Thymus (tissue), 11 donors: ENCODE measurements at regions not wholly inside any gene's neighbourhood (a gene's known extent, or its start where the extent isn't known, plus 50 kb on each side); places are given as distances from the start of the nearest gene placed in this dataset.
A peak's percentile ranks its signal among the peaks of the same experiment; 100 is the strongest.
"Not testable (repeated sequence)": the region's sequence is repeated elsewhere in the genome, so short reads cannot be mapped to it uniquely, and the experiment has no call there.

Experiments used
- DNase-seq, 9 donors: peaks; one replicate each; pipeline ENCODE4 v3.0.0-alpha.2; 2013; ENCODE audit warnings: low spot score in 9 of 9, low read depth in 6 of 9, missing footprints in 1 of 9
- H3K27ac ChIP-seq, 2 donors: one replicate each; pipeline ENCODE4 v1.5.1; 2013; ENCODE audit warnings: control low read depth in 1 of 2, low read depth in 1 of 2, low read length in 1 of 2, mild to moderate bottlenecking in 1 of 2, moderate library complexity in 1 of 2
- H3K27me3 ChIP-seq, 2 donors: one replicate each; pipeline ENCODE4 v1.5.1; 2013; ENCODE audit warnings: low read length in 1 of 2; ENCODE audit not compliant: control insufficient read depth in 2 of 2, insufficient read depth in 1 of 2
- H3K36me3 ChIP-seq, 2 donors: one replicate each; pipeline ENCODE4 v1.5.1; 2013; ENCODE audit warnings: low read length in 1 of 2, mild to moderate bottlenecking in 1 of 2, moderate library complexity in 1 of 2; ENCODE audit not compliant: control insufficient read depth in 2 of 2, insufficient read depth in 2 of 2
- H3K4me1 ChIP-seq, 2 donors: one replicate each; pipeline ENCODE4 v1.5.1; 2013; ENCODE audit warnings: low read length in 2 of 2; ENCODE audit not compliant: control insufficient read depth in 2 of 2, insufficient read depth in 2 of 2
- H3K4me3 ChIP-seq, 2 donors: one replicate each; pipeline ENCODE4 v1.5.1; 2013; ENCODE audit warnings: low read length in 2 of 2, control low read depth in 1 of 2, mild to moderate bottlenecking in 1 of 2
- H3K9me3 ChIP-seq, 2 donors: one replicate each; pipeline ENCODE4 v1.5.1; 2013; ENCODE audit warnings: low read length in 1 of 2, mild to moderate bottlenecking in 1 of 2; ENCODE audit not compliant: control insufficient read depth in 2 of 2, insufficient read depth in 1 of 2
- WGBS: extraction: QIAGEN DNeasy Blood & Tissue Kit; methylation state at CpG from one replicate; pipeline ENCODE4 v1.1.7; 2013; 5-methylcytosine and 5-hydroxymethylcytosine counted together
- donor health status: healthy.

DNA sequence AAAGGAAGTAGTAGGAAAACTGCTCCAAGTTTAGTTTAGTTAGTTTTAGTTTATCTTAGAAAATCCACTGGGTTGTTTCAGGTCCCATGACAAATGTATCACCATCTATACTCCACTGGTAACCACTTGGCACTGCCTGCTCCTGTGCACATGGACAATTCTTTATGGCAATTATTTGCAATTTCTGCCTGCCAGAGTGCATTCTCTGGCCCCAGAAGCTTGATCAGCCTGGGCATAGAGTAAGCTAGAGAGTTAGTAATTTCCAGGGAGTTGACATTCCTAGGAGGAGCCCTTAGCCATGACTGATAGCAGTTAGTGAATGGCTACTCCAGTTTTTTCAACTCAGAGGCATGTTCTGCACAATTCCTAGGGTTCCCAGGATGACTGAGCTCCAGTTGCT is 203.2 kb upstream of the FGF13 start:
- no peak for DNase-seq
- Histone ChIP-seq H3K27me3 (no peaks in the 10 kb centered on the region), H3K4me1 (no peaks in the 10 kb centered on the region), H3K9me3 (no peaks in the 10 kb centered on the region), H3K4me3 (no peak overlapping the region), H3K27ac (no peak overlapping the region), H3K36me3 (no peaks in the 10 kb centered on the region)

GRCh38 chrX:138908577-138908976 is 197.1 kb upstream of the FGF13 start:
- no peak overlapping the region for H3K4me3 ChIP-seq
- H3K27me3 ChIP-seq, result no peaks in the 10 kb centered on the region
- no peaks in the 10 kb centered on the region for H3K36me3 ChIP-seq
- no peaks in the 10 kb centered on the region for H3K4me1 ChIP-seq
- DNase-seq, result no peak
- WGBS, result 97% methylated on average over 2 of the region's 2 CpGs
- H3K9me3 ChIP-seq, result no peaks in the 10 kb centered on the region
- H3K27ac ChIP-seq, result no peak overlapping the region

DNA sequence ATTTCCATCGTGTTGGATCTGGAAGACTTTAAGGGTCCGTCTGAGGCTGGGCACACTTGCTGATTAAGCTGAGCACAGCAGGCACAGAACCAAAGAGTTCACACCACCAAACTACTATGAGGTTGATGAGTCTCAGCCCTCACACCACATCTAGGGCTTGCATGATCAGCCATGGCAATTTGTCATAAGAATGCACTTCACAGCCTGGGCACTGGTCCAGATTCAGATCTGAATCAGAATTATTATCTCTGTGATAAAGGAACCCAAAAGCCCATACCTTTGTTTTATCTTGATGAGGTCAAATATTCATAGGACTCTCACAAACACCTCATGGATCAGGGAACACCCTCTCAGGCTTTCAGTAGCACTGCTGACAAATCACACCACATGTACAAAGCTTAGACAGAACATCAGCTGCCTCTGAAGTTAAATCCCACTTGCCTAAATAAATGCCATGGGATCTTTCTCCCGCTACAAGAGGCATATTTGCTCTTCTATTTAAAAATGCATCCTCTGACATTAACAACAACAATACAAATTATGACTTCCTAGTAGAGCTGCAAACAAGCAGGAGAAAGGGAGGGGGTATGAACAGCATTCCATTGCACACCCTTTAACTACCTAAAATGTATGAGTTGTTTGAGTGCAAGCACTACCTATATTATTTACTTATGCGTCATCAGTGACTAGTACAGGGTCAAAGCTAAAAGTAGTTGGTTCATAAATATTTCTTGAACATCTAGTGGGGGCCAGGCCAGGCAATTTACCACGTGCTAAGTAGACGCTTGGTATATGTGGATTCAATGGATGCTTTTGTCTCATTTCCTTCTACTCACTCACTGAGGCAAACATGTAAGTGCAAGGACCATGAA is 186.3 kb upstream of the FGF13 start:
- H3K4me3 ChIP-seq, result no peak overlapping the region
- H3K27me3 ChIP-seq, result no peaks in the 10 kb centered on the region
- DNase-seq, result no peak
- 87% methylated on average over 6 of the region's 6 CpGs for WGBS
- no peaks in the 10 kb centered on the region for H3K9me3 ChIP-seq
- H3K27ac ChIP-seq, result no peak overlapping the region
- no peaks in the 10 kb centered on the region for H3K4me1 ChIP-seq
- no peaks in the 10 kb centered on the region for H3K36me3 ChIP-seq

DNA sequence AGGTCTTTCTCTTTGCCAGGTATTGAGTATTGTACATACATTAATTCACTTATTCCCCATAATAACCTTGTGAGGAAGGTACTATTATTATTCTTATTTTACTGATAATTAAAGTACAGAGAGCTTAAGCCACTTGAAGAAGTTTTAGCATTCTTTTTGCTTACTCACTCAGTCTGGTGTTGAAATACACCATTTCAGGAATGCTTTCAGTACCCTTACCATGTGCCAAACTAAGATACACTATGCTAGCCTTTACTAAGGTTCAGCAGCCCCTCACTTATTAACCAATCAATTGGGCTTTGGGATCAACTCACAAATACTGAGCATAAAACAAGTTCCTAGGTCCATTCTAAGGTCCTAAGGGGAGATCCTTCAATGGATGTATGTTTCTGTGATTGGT is 179.0 kb upstream of the FGF13 start:
- Histone ChIP-seq H3K9me3 (no peaks in the 10 kb centered on the region), H3K36me3 (no peaks in the 10 kb centered on the region), H3K4me3 (no peak overlapping the region), H3K27ac (no peak overlapping the region), H3K27me3 (no peaks in the 10 kb centered on the region), H3K4me1 (no peaks in the 10 kb centered on the region)
- DNase-seq, result no peak

DNA sequence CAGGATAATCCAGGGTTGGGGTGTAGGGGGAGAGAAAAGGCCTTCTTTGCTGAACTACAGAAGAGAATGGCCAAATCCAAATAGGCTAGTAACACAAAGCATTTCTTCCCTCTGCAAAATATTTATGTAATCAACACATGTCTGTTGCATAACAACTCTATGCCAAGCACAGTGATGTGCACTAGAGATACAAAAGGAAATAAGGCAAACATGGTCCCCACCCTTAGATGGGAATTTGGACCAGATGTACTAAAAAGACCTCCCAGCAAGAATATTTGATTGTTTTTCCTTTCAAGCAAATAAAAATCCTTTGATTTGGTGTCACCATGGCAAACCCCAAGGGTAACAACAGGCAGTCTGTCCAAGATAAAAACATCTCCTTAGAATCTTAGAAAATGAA is 177.6 kb upstream of the FGF13 start:
- Histone ChIP-seq H3K4me3 (no peak overlapping the region), H3K27me3 (no peaks in the 10 kb centered on the region)

DNA sequence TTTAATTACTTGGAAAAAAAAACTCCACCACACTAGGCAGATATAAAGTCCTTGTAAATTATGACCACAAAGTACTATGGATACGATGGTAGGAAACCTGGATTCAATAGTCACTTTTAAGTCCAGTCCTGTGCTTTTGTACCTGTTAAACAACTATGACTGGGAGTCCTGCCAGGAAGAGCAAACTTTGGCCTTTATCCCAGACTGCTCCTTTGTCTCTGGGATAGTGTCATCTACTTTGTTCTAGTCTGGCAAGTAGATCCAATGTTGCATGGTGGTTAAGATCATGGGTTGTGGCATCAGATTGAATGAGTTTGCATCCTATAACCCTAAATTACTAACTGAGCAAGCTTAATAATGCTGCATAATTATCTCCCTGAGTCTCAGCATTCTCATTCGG is 175.3 kb upstream of the FGF13 start:
- WGBS, result 86% methylated on average over 2 of the region's 2 CpGs
- H3K4me1 ChIP-seq, result no peaks in the 10 kb centered on the region

More for the DNA sequence above, 177.6 kb upstream of the FGF13 start:
- Histone ChIP-seq H3K27ac (no peak overlapping the region), H3K4me1 (no peaks in the 10 kb centered on the region), H3K9me3 (no peaks in the 10 kb centered on the region), H3K36me3 (no peaks in the 10 kb centered on the region)
- DNase-seq, result no peak

DNA sequence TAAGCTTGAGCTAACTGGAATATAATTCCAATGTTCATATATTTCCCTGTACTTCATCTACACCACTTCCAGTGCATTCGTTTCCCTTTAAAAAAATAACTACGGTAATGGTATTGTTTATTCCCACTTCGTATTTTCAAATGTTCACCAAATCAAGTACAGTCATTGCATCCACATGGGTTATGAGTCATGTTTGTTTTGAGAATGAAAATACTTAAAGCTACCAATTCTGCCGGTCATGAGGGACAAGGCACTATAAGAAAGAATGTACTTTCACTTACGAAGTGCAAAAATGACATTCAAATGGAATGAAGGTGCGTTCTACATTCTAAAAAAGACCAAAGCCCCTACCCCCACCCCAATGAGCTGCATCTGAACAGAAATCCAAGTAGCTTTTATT is 174.4 kb upstream of the FGF13 start:
- Histone ChIP-seq H3K36me3 (no peaks in the 10 kb centered on the region), H3K9me3 (no peaks in the 10 kb centered on the region), H3K27me3 (no peaks in the 10 kb centered on the region), H3K27ac (no peak overlapping the region), H3K4me1 (no peaks in the 10 kb centered on the region), H3K4me3 (no peak overlapping the region)
- 96% methylated on average over 6 of the region's 6 CpGs for WGBS
- no peak for DNase-seq

More for the DNA sequence above, 175.3 kb upstream of the FGF13 start:
- Histone ChIP-seq H3K27ac (no peak overlapping the region), H3K27me3 (no peaks in the 10 kb centered on the region), H3K9me3 (no peaks in the 10 kb centered on the region), H3K4me3 (no peak overlapping the region), H3K36me3 (no peaks in the 10 kb centered on the region)
- DNase-seq, result peak in 1 of 9 donors; percentile 2

GRCh38 chrX:138880293-138880692 is 168.8 kb upstream of the FGF13 start:
- DNase-seq, H3K4me1 ChIP-seq, H3K27me3 ChIP-seq, H3K9me3 ChIP-seq, H3K4me3 ChIP-seq, H3K27ac ChIP-seq, H3K36me3 ChIP-seq: not testable (repeated sequence)
- 98% methylated on average over 4 of the region's 4 CpGs for WGBS

DNA sequence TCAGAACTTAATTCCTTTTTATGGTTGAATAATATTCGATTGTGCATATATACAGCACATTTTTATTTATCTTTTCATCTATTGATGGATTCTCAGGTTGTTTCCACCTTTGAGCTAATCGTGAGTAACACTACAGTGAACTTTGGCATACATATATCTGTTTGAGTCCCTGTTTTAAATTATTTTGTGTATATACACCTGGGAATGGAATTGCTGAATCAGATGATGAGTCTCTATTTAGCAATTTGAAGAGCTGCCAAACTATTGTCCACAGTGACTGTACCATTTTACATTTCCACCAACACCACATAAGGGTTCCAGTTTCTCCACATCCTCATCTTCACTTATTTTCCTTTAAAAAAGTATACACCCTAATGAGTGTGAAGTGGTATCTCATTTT is 166.2 kb upstream of the FGF13 start:
- no peaks in the 10 kb centered on the region for H3K36me3 ChIP-seq
- WGBS, result 84% methylated on average over 2 of the region's 2 CpGs
- H3K9me3 ChIP-seq, result no peaks in the 10 kb centered on the region
- H3K27me3 ChIP-seq, result no peaks in the 10 kb centered on the region
- H3K4me3 ChIP-seq, result no peak overlapping the region
- H3K27ac ChIP-seq, result no peak overlapping the region
- no peaks in the 10 kb centered on the region for H3K4me1 ChIP-seq
- DNase-seq, result no peak
